PC-3 (cell line): ENCODE measurements at regions not wholly inside any gene's neighbourhood (a gene's known extent, or its start where the extent isn't known, plus 50 kb on each side); places are given as distances from the start of the nearest gene placed in this dataset.

Source experiments
- ATAC-seq: fragments of 200-7000 bp; cut with Tn5 transposase; 2 replicates; pipeline ENCODE4 v1.9.1; 2020; ENCODE audit warnings: mild to moderate bottlenecking, moderate library complexity
- BruUV-seq: library from RNA; stranded (reverse); fragments of 400-500 nt; replicated peaks from 2 replicates; lab custom pipeline; 2021; lab: Mats Ljungman, UMichigan
- CTCF ChIA-PET: fragments of 300-600 bp; sonication (Branson Sonifier 250); formaldehyde crosslinking; loops from one replicate; lab custom pipeline; 2022; ENCODE audit warnings: antibody characterized with exemption; lab: Charles Lee
- POLR2A ChIA-PET: fragments of 300-600 bp; sonication (Branson Sonifier 250); formaldehyde crosslinking; loops from one replicate; lab custom pipeline; 2022; ENCODE audit warnings: antibody characterized with exemption; ENCODE audit not compliant: unreplicated experiment; lab: Charles Lee
- DNase-seq: peaks from one replicate; pipeline ENCODE4 v3.0.0-alpha.2; 2015
- H2AFZ ChIP-seq: fragments of 300-600 bp; sonication (generic); 2 replicates; pipeline ENCODE4 v1.6.0; 2016; ENCODE audit warnings: antibody characterized with exemption, low read length
- H3F3A ChIP-seq: fragments of 300-600 bp; sonication (generic); one replicate; pipeline ENCODE4 v1.6.0; 2017; ENCODE audit warnings: antibody characterized with exemption, low read length, control low read depth, mild to moderate bottlenecking; ENCODE audit not compliant: unreplicated experiment
- H3K27ac ChIP-seq: fragments of 300-600 bp; sonication (generic); 2 replicates; pipeline ENCODE4 v1.5.1; 2016; ENCODE audit warnings: mild to moderate bottlenecking, low read length
- H3K27me3 ChIP-seq: fragments of 300-600 bp; sonication (generic); 2 replicates; pipeline ENCODE4 v1.6.1; 2016; ENCODE audit warnings: low read length, mixed read lengths
- H3K36me3 ChIP-seq: fragments of 300-600 bp; sonication (generic); 2 replicates; pipeline ENCODE4 v1.6.1; 2016; ENCODE audit warnings: low read depth, mixed run types, low read length, mixed read lengths
- H3K4me1 ChIP-seq: fragments of 300-600 bp; sonication (generic); 2 replicates; pipeline ENCODE4 v1.5.1; 2016; ENCODE audit warnings: low read length; ENCODE audit not compliant: insufficient read depth
- H3K4me2 ChIP-seq: fragments of 300-600 bp; sonication (generic); 2 replicates; pipeline ENCODE4 v1.6.0; 2016; ENCODE audit warnings: low read length
- H3K4me3 ChIP-seq: fragments of 300-600 bp; sonication (generic); 2 replicates; pipeline ENCODE4 v1.5.1; 2016; ENCODE audit warnings: mild to moderate bottlenecking, low read length, mixed read lengths
- H3K79me2 ChIP-seq: fragments of 300-600 bp; sonication (generic); 2 replicates; pipeline ENCODE4 v1.6.1; 2017; ENCODE audit warnings: low read length, mixed read lengths
- H3K9ac ChIP-seq: fragments of 300-600 bp; sonication (generic); 2 replicates; pipeline ENCODE4 v1.6.0; 2016; ENCODE audit warnings: mild to moderate bottlenecking, low read length
- H3K9me2 ChIP-seq: fragments of 300-600 bp; sonication (generic); replicated peaks from 2 replicates; pipeline ENCODE4 v1.6.1; 2016; ENCODE audit warnings: mixed run types, low read length, mixed read lengths
- H3K9me3 ChIP-seq: fragments of 300-600 bp; sonication (generic); 2 replicates; pipeline ENCODE4 v1.6.1; 2016; ENCODE audit warnings: low read length, mixed read lengths
- H4K20me1 ChIP-seq: fragments of 300-600 bp; sonication (generic); 2 replicates; pipeline ENCODE4 v1.6.1; 2016; ENCODE audit warnings: low read length, mixed read lengths
- CTCF ChIP-seq: fragments of 300-600 bp; sonication (generic); conservative IDR thresholded peaks from 2 replicates; pipeline ENCODE4 v1.5.1; 2017; ENCODE audit warnings: antibody characterized with exemption, low read depth, mild to moderate bottlenecking, low read length
- EZH2 ChIP-seq: fragments of 300-600 bp; sonication (generic); IDR thresholded peaks from one replicate; pipeline ENCODE4 v1.6.1; 2017; ENCODE audit warnings: antibody characterized with exemption, mild to moderate bottlenecking, low read length; ENCODE audit not compliant: unreplicated experiment
- EZH2phosphoT487 ChIP-seq: fragments of 300-600 bp; sonication (generic); IDR thresholded peaks from 2 replicates; pipeline ENCODE4 v1.6.1; 2018; ENCODE audit warnings: mild to moderate bottlenecking, antibody characterized with exemption, low read length, borderline replicate concordance
- intact Hi-C: fragments of 100-400 bp; cut with micrococcal nuclease; formaldehyde crosslinking; loops from 2 replicates; pipeline ENCODE4 v1.9.0; 2023

GRCh38 chr20:59456342-59457279 is 147.7 kb upstream of the PHACTR3 start:
- Histone ChIP-seq H3K4me2 (no peak overlapping the region), H4K20me1 (no peaks in the 10 kb centered on the region), H3K27ac (no peak overlapping the region), H3K36me3 (no peaks in the 10 kb centered on the region), H3K4me1 (no peaks in the 10 kb centered on the region), H3K4me3 (no peak overlapping the region), H3F3A (no peaks in the 10 kb centered on the region), H2AFZ (no peak overlapping the region), H3K79me2 (no peaks in the 10 kb centered on the region), H3K27me3 (peaks cover 50% of the 10 kb centered on the region), H3K9ac (no peak overlapping the region), H3K9me2 (no peaks in the 10 kb centered on the region), H3K9me3 (no peaks in the 10 kb centered on the region)
- TF ChIP-seq EZH2phosphoT487 = no peak
- intact Hi-C loops = no loop called here
- CTCF ChIA-PET = interaction anchor here (0.5 to 1.0 kb wide), 5 partner anchors 17 to 1222 kb away, joined by 3 to 11 read pairs (median 3); no protein-coding TSS in a partner anchor
- BruUV-seq = no TSS peak
- no peak for DNase-seq
- no peak for ATAC-seq
- POLR2A ChIA-PET = no interaction called here

GRCh38 chr20:59458645-59459044 is 145.7 kb upstream of the PHACTR3 start:
- Histone ChIP-seq H4K20me1 (no peaks in the 10 kb centered on the region), H2AFZ (no peak overlapping the region), H3K79me2 (no peaks in the 10 kb centered on the region), H3K9me3 (no peaks in the 10 kb centered on the region), H3F3A (no peaks in the 10 kb centered on the region), H3K27me3 (peaks cover 34% of the 10 kb centered on the region), H3K4me2 (no peak overlapping the region), H3K27ac (no peak overlapping the region), H3K4me3 (no peak overlapping the region), H3K9ac (no peak overlapping the region), H3K4me1 (no peaks in the 10 kb centered on the region), H3K36me3 (no peaks in the 10 kb centered on the region), H3K9me2 (no peaks in the 10 kb centered on the region)
- DNase-seq (no peak), ATAC-seq (no peak)
- CTCF ChIA-PET = no interaction called here
- POLR2A ChIA-PET = no interaction called here
- no peak for TF ChIP-seq EZH2phosphoT487
- no peak for TF ChIP-seq EZH2
- no peak for TF ChIP-seq CTCF
- BruUV-seq = no TSS peak
- intact Hi-C loops = no loop called here

- CTCF ChIA-PET = no interaction called here
Observed at GRCh38 chr20:59459586-59459985, 144.8 kb upstream of the PHACTR3 start.

More at GRCh38 chr20:59459586-59459985, 144.8 kb upstream of the PHACTR3 start:
- DNase-seq (no peak), ATAC-seq (no peak)
- no peak overlapping the region for H3K4me3 ChIP-seq
- no peaks in the 10 kb centered on the region for H3K9me2 ChIP-seq
- peaks cover 34% of the 10 kb centered on the region for H3K27me3 ChIP-seq
- H3K79me2 ChIP-seq = no peaks in the 10 kb centered on the region
- POLR2A ChIA-PET = no interaction called here
- no peak overlapping the region for H3K4me2 ChIP-seq
- H3K36me3 ChIP-seq = no peaks in the 10 kb centered on the region
- no peak overlapping the region for H2AFZ ChIP-seq
- BruUV-seq = no TSS peak
- no peak overlapping the region for H3K9ac ChIP-seq
- H3K9me3 ChIP-seq = no peaks in the 10 kb centered on the region
- intact Hi-C loops = no loop called here
- no peaks in the 10 kb centered on the region for H3F3A ChIP-seq
- no peak for TF ChIP-seq CTCF
- no peak for TF ChIP-seq EZH2
- no peak for TF ChIP-seq EZH2phosphoT487
- H4K20me1 ChIP-seq = no peaks in the 10 kb centered on the region
- no peaks in the 10 kb centered on the region for H3K4me1 ChIP-seq
- no peak overlapping the region for H3K27ac ChIP-seq
